GM18519 (cell line): ENCODE measurements at regions not wholly inside any gene's neighbourhood (a gene's known extent, or its start where the extent isn't known, plus 50 kb on each side); places are given as distances from the start of the nearest gene placed in this dataset.
"Not testable (repeated sequence)": the region's sequence is repeated elsewhere in the genome, so short reads cannot be mapped to it uniquely, and the experiment has no call there.

Experiments used
- ATAC-seq: cut with Tn5 transposase; IDR thresholded peaks from one replicate; pipeline ENCODE4 v1.9.1; 2021; ENCODE audit warnings: mild to moderate bottlenecking, moderate library complexity; ENCODE audit not compliant: unreplicated experiment, low FRiP score

GRCh38 chr17:20731131-20731530 lies 151.6 kb downstream of the CDRT15L2 start:
- ATAC-seq: not testable (repeated sequence)

GRCh38 chr17:20733923-20734322 lies 154.4 kb downstream of the CDRT15L2 start:
- no peak for ATAC-seq

DNA sequence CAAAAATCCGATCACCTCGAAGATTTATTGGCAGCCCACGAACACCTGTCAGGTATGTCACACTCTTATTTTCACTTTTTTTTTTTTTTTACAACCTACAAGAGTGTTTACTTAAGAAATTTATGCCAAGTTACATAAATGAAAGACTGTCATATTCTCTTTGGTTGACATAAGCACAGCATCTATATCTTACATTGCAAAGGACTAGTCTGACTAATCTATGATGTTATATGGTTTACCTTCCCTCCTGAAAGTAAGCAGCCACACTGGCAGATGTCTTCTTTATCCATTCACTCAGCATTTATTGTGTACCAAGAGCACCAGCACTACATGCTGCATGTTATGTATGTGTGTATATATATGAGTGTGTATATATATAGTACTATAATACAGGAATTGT lies 156.3 kb downstream of the CDRT15L2 start:
- no peak for ATAC-seq

GRCh38 chr17:20737636-20738035 lies 158.1 kb downstream of the CDRT15L2 start:
- ATAC-seq: not testable (repeated sequence)

DNA sequence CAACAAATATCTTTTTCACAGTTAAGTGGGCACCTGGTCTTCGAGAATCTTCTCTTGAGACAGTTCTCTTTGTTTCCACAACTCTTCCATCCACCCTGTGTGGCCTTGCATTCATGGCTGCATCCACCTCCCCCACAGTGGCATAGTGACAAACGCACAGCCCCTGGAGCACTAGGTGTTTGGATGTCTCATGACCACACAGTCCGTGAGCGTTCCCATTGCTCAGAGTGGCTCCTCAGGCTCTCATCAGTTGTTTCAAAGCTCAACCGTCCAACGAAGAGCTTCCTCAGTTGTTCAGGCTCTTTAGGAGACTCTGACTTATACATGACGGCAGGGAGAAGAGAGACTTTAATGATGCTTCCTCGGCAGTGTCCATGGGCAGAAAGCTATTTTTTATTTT lies 191.6 kb downstream of the CDRT15L2 start:
- ATAC-seq: no peak

- ATAC-seq: no peak
These were observed 195.1 kb downstream of the CDRT15L2 start for GRCh38 chr17:20774472-20775135.

- no peak for ATAC-seq
These were observed 195.8 kb downstream of the CDRT15L2 start for GRCh38 chr17:20775331-20775730.

DNA sequence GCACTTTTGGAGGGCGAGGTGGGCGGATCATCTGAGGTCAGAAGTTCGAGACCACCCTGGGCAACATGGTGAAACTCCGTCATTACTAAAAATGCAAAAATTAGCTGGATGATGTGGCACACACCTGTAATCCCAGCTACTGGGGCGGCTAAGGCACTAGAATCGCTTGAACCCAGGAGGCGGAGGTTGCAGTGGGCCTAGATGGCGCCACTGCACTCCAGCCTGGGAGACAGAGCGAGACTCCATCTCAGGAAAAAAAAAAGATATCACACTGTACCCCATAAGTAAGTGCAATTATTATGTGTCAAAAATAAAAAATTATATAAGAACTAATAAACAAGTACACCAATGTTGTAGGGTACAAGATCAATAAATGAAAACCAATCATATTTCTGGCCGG lies 200.0 kb downstream of the CDRT15L2 start:
- no peak for ATAC-seq

GRCh38 chr17:20781260-20781659 lies 201.7 kb downstream of the CDRT15L2 start:
- no peak for ATAC-seq

- not testable (repeated sequence) for ATAC-seq
These were observed 202.3 kb downstream of the CDRT15L2 start for GRCh38 chr17:20781869-20782268.

GRCh38 chr17:20783091-20783490 lies 203.6 kb downstream of the CDRT15L2 start:
- ATAC-seq: no peak

DNA sequence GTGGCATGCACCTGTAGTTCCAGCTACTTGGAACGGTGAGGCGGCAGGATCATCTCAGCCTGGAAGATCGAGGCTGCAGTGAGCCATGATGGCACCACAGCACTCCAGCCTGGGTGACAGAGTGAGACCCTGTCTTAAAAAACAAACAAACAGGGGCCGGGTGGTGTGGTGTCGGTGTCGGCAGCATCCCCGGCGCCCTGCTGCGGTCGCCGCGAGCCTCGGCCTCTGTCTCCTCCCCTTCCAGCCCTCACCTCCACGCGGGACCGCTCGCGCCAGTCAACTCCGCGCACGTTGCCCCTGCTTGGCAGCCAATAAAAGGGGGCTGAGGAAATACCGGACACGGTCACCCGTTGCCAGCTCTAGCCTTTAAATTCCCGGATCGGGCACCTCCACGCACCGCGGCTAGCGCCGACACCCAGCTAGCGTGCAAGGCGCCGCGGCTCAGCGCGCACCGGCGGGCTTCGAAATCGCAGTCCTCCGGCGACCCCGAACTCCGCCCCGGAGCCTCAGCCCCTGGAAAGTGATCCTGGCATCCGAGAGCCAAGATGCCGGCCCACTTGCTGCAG lies 204.7 kb downstream of the CDRT15L2 start:
- ATAC-seq: no peak

DNA sequence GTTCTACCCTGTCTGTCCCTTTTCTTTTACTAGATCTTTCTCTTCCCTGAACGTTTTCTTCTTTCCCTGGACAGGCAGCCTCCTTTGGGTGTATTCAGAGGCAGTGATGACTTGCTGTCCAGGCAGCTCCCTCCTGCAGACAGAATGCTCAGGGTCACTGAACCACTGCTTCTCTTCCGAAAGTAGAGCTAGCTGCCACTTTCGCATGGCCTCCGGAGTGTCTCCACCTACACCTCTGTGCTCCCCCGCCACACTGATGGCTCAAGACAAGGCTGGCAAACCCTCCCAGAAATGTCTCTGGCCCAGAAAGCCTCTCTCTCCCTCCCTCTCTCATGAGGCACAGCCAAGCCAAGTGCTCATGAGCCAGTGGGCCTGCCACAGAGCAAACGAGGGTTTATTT lies 207.8 kb downstream of the CDRT15L2 start:
- no peak for ATAC-seq

- no peak for ATAC-seq
These were observed 212.1 kb downstream of the CDRT15L2 start for GRCh38 chr17:20791626-20792025.

- ATAC-seq: not testable (repeated sequence)
These were observed 215.0 kb downstream of the CDRT15L2 start for GRCh38 chr17:20794532-20794931.

- ATAC-seq: no peak
These were observed 217.8 kb downstream of the CDRT15L2 start for GRCh38 chr17:20797292-20797691.

GRCh38 chr17:20800146-20800545 lies 220.6 kb downstream of the CDRT15L2 start:
- ATAC-seq: no peak

DNA sequence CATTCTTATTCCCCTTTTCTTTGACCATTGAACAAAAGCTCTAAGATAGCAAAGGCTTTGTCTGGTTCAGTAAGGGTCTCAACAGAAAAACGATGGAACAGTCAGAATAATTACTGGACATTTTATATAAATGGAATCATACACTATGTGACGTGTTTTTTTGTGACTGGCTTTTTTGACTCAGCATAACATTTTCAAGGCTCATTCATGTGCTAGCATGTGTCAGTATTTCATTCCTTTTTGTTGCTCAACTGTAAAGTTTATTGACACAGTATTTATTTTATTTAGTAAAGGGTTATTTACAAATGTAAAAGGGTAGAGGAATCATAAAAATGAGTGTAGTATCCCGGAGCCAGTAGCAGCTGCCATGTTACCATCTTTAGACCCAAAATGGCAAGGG lies 226.2 kb downstream of the CDRT15L2 start:
- no peak for ATAC-seq

GRCh38 chr17:20807566-20807965 lies 228.0 kb downstream of the CDRT15L2 start:
- ATAC-seq: not testable (repeated sequence)

GRCh38 chr17:20815410-20815809 lies 227.4 kb downstream of the USP22 start:
- not testable (repeated sequence) for ATAC-seq

DNA sequence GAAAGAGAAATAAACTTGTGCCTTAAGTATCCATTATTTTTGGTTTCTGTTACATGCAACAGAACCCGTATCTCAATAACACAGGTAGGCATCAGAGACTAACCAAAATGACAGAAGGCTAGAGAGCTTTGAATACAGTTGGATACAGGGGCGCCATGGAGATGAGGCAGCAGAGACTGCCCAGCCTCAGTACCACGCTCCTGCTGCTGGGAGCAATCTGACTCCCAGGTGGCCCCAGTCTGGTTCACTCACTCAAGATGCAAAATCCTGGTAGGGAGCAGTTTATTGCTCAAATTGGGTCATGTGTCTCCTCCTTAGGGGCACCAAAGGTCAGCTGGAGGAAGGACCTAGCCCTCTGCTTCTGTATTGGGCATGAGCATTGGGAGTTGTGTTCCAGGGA lies 218.9 kb downstream of the USP22 start:
- ATAC-seq: no peak

DNA sequence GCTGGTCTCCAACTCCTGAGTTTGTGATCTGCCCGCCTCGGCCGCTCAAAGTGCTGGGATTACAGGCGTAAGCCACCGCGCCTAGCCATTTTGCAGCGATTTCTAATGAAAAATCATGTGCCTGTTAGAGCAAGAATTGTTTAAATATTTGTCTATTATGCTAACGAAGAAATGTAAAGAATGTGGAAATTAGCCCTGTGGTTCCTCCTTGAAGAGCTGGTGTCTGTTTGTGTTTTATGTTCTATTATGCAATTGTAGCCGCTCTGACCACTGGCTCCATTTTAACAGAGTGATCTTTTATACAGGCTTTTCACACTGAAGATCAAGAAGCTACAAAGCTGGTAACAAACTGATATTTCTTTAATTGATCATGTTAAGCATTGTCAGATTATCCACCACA lies 217.3 kb downstream of the USP22 start:
- ATAC-seq: no peak
